Epithelial cell of esophagus (primary cell): ENCODE measurements at regions not wholly inside any gene's neighbourhood (a gene's known extent, or its start where the extent isn't known, plus 50 kb on each side); places are given as distances from the start of the nearest gene placed in this dataset.

ENCODE experiments used
- DNase-seq: peaks from one replicate; pipeline ENCODE4 v3.0.0; 2010; ENCODE audit warnings: low read depth
- H3K4me3 ChIP-seq: 2 replicates; pipeline ENCODE4 v1.5.1; 2011; ENCODE audit warnings: mild to moderate bottlenecking, low read length, control low read depth
- TF ChIP-seq, protein P1 (sequence below): IDR thresholded peaks from 2 replicates; pipeline ENCODE4 v1.5.1; 2011; ENCODE audit warnings: low read depth, mild to moderate bottlenecking, low read length, control low read depth, inconsistent platforms; ENCODE audit not compliant: insufficient read depth; ENCODE audit errors: missing control alignments

DNA sequence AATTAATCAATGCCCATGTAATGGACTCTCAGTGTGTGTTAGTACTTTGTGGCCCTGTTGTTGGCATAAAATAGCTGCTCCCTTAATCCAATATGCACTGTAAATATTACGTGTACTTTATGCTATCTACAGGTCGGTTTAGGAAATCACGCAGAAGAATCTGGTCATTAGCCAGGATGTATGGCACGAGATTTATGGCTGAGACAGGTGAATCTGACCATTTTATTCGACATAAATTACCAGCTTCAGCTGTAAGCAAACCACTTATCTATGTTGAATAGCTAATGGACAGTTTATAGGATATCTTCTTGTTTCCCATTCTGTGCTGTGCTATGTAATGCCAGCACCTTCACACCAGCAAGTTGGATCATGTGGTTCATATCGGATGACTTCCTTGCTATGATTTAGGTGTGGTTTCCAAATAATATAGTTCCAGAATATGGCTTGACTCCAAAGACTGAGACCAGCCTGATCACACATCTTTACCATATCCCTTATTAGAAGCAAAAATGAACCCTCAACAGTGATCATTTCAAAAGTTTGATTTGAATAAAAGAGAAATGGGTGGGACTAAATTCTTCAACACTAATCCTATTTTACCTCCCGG is 301.4 kb downstream of the AHR start:
- TF ChIP-seq, protein P1, sequence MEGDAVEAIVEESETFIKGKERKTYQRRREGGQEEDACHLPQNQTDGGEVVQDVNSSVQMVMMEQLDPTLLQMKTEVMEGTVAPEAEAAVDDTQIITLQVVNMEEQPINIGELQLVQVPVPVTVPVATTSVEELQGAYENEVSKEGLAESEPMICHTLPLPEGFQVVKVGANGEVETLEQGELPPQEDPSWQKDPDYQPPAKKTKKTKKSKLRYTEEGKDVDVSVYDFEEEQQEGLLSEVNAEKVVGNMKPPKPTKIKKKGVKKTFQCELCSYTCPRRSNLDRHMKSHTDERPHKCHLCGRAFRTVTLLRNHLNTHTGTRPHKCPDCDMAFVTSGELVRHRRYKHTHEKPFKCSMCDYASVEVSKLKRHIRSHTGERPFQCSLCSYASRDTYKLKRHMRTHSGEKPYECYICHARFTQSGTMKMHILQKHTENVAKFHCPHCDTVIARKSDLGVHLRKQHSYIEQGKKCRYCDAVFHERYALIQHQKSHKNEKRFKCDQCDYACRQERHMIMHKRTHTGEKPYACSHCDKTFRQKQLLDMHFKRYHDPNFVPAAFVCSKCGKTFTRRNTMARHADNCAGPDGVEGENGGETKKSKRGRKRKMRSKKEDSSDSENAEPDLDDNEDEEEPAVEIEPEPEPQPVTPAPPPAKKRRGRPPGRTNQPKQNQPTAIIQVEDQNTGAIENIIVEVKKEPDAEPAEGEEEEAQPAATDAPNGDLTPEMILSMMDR = no peak
- DNase-seq = no peak
- H3K4me3 ChIP-seq = no peak overlapping the region

DNA sequence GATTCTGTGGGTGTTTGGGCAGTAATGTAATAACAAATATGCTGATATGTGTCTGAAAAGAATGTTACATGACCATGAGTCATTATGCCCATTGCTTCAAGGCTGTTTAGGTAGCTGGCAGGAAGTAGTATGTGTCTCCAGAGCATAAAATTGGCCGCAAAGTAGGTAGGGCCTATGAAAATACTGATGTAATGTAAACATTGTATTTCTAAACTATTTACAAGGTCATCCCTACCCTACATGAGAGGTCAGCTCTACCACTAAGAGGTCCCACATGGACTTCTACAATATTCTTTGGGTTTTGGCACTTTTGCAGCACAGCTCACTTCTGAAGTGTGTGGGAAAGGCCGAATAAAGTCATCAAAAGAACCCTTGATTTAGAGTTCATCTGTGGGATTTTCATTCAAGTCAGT is 301.9 kb downstream of the AHR start:
- TF ChIP-seq, protein P1 = no peak

DNA sequence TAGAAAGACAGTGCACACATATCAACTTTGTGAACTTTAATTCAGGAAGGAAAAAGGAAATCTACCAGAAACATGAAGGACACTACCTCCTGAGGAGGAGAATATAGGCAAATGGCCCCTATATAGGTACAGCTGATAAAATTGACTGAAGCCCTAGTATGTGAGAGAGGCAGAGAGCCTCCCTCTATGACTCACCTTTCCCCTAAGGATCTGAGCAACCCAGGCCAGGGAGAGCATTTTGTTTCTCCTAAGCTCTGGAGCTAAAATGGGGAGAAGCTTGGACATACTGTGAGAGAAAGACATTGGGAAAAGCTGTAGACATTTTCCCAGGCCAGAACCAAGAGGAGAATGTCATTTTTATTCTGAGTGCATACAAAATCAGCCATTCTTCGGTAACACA is 303.5 kb downstream of the AHR start:
- TF ChIP-seq, protein P1 = no peak

More for the DNA sequence above, 301.9 kb downstream of the AHR start:
- no peak overlapping the region for H3K4me3 ChIP-seq
- peak; percentile 97 for DNase-seq

DNA sequence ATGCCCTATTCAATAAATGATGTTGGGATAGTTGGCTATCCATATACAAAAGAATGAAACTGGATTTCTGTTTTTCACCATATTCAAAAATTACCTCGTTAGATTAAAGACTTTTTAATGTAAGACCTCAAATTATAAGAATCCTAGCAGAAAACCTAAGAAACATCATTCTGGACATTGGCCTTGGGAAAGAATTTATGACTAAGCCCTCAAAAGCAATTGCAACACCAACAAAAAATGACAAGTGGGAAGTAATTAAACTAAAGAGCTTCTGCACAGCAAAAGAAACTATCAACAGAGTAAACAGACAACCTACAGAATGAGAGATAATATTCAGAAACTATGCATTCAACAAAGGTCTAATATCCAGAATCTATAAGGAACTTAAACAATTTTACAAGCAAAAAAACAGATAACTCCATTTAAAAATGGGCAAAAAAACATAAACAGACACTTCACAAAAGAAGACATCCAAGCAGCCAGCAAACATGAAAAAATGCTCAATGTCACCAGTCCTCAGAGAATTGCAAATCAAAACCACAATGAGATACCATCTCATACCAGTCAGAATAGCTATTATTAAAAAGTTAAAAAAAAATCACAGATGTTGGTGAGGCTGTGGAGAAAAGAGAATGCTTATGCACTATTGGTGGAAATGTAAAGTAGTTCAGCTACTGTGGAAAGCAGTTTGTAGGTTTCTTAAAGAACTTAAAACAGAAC is 309.8 kb downstream of the AHR start:
- no peak overlapping the region for H3K4me3 ChIP-seq
- TF ChIP-seq, protein P1 = no peak
- peak; percentile 54 for DNase-seq

More for the DNA sequence above, 303.5 kb downstream of the AHR start:
- DNase-seq = peak; percentile 35
- no peak overlapping the region for H3K4me3 ChIP-seq

DNA sequence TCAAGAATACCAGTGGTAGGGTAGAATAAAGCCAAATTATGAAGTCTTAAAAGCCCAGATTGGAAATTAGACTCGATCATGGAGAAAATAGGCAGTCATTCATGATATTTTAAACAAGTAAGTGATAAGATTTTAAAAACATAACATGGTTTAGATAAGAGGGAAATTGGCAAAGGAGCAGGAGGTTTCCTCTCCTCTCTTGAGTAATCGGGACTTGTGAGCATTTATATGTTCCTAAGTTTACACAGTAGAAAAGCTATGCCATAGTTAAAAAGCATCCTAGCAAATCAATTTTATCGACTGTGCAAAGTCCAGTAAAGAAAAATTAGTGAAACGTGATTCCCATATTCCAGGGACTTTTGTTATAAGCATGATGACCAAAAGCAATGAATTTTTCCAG is 313.2 kb downstream of the AHR start:
- TF ChIP-seq, protein P1 = no peak
- DNase-seq = no peak
- no peak overlapping the region for H3K4me3 ChIP-seq

DNA sequence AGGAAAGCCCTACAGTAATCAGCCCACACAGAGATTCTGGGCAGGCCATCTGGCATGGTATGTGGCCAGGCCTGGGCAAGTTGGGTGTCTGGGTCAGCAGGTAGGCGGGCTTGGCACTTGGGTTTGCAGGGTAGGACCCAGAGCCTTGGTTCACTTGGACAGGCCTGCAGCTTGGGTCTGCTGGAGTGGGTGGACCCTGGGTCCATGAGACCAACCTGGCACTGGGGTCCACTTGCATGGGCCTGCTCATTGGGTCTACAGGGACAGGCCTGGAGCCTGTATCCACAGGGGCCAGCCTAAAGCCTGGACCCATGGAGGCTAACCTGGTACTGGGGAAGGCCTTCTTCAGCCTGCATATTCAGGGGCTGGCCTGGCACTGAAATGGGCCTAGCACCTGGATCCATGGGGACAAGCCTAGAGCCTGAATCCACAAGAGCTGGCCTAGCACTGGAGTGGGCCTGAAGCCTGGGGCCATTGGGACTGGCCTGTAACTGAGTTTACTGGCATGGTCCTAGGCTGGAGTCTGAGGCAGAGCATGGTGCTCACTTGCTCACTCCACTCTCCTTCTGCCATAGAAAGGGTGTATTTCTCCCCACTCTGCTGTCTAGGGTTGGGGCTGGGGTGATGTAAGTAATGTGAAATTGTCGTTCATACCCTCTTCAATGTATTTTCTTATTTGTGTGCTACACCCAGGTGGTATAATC is 315.0 kb downstream of the AHR start:
- no peak overlapping the region for H3K4me3 ChIP-seq
- DNase-seq = no peak
- TF ChIP-seq, protein P1 = no peak
